ENCODE measurements at regions not wholly inside any gene's neighbourhood (a gene's known extent, or its start where the extent isn't known, plus 50 kb on each side); places are given as distances from the start of the nearest gene placed in this dataset.

- TF ChIP-seq NANOG (IDR thresholded peaks at IDR 0.05; ENCODE audit: borderline replicate concordance) (no peak), ZNF114 (CRISPR knock-in tag; IDR thresholded peaks at IDR 0.05) (no peak), POLR2AphosphoS5 (IDR thresholded peaks at IDR 0.05; ENCODE audit: low read depth) (no peak), CREB1 (CRISPR knock-in tag; IDR thresholded peaks at IDR 0.05; ENCODE audit: low read depth) (no peak), EZH2 (IDR thresholded peaks at IDR 0.05; ENCODE audit: low read depth, unreplicated experiment) (no peak)
Observed at GRCh38 chr20:54763366-54763765, 288.0 kb downstream of the DOK5 start (continued).

- no peak for DNase-seq (ENCODE audit: low spot score)
- no peak overlapping the region for H3K4me3 ChIP-seq
- no peak overlapping the region for H3K4me3 Mint-ChIP-seq
Observed at GRCh38 chr20:54759589-54759988, 284.2 kb downstream of the DOK5 start.

More at GRCh38 chr20:54759589-54759988, 284.2 kb downstream of the DOK5 start:
- no peak for ATAC-seq
- Histone ChIP-seq H3K4me1 (ENCODE audit: insufficient read depth) (no peaks in the 10 kb centered on the region), H3K27ac (ENCODE audit: low read depth) (no peak overlapping the region), H3F3A (replicated peaks; ENCODE audit: low read depth) (no peaks in the 10 kb centered on the region), H3K4me2 (no peak overlapping the region), H3K36me3 (ENCODE audit: insufficient read depth) (peaks cover 16% of the 10 kb centered on the region), H3K79me2 (replicated peaks; ENCODE audit: insufficient read depth) (no peaks in the 10 kb centered on the region), H4K20me1 (replicated peaks; ENCODE audit: insufficient read depth) (no peaks in the 10 kb centered on the region), H3K9me2 (ENCODE audit: insufficient read depth) (no peaks in the 10 kb centered on the region), H3K27me3 (ENCODE audit: insufficient read depth) (no peaks in the 10 kb centered on the region), H2AFZ (no peak overlapping the region)
- Mint-ChIP-seq H3K4me1 (no peaks in the 10 kb centered on the region), H3K9me3 (peaks cover 92% of the 10 kb centered on the region), H3K27ac (no peak overlapping the region), H3K27me3 (ENCODE audit: insufficient read depth, low read depth, poor library complexity) (peaks cover 3% of the 10 kb centered on the region), H3K36me3 (ENCODE audit: low read depth) (peaks cover 29% of the 10 kb centered on the region)
- TF ChIP-seq NANOG (IDR thresholded peaks at IDR 0.05; ENCODE audit: borderline replicate concordance): no peak
- TF ChIP-seq ZNF331 (CRISPR knock-in tag; IDR thresholded peaks at IDR 0.05; ENCODE audit: low read depth): no peak
- TF ChIP-seq EZH2 (IDR thresholded peaks at IDR 0.05; ENCODE audit: low read depth, unreplicated experiment): no peak
- no peak for TF ChIP-seq ETS1 (IDR thresholded peaks at IDR 0.05)
- TF ChIP-seq CREB1 (CRISPR knock-in tag; IDR thresholded peaks at IDR 0.05; ENCODE audit: low read depth): no peak
- TF ChIP-seq ZNF114 (CRISPR knock-in tag; IDR thresholded peaks at IDR 0.05): no peak
- TF ChIP-seq EZH2phosphoT487 (IDR thresholded peaks at IDR 0.05; ENCODE audit: unreplicated experiment): no peak
- TF ChIP-seq JUNB (IDR thresholded peaks at IDR 0.05; ENCODE audit: unreplicated experiment): no peak
- TF ChIP-seq CTCF (conservative IDR thresholded peaks at IDR 0.05; ENCODE audit: low read depth in 2 of 2): no peak
- no peak for TF ChIP-seq POLR2AphosphoS5 (IDR thresholded peaks at IDR 0.05; ENCODE audit: low read depth)
- TF ChIP-seq ZNF462 (CRISPR knock-in tag; IDR thresholded peaks at IDR 0.05): no peak

Data from GM23338 (cell line).